DMS 273 (cell line): ENCODE measurements at regions not wholly inside any gene's neighbourhood (a gene's known extent, or its start where the extent isn't known, plus 50 kb on each side); places are given as distances from the start of the nearest gene placed in this dataset.
"Not testable (repeated sequence)": the region's sequence is repeated elsewhere in the genome, so short reads cannot be mapped to it uniquely, and the experiment has no call there.

Experiments used
- DNase-seq: peaks from one replicate; lab custom pipeline; 2025; ENCODE audit not compliant: unreplicated experiment; lab: John Stamatoyannopoulos, UW

GRCh38 chr17:63075969-63076368 is 109.9 kb downstream of the TANC2 start:
- DNase-seq, result no peak

- no peak for DNase-seq
Observed at GRCh38 chr17:63078707-63079106, 112.7 kb downstream of the TANC2 start.

DNA sequence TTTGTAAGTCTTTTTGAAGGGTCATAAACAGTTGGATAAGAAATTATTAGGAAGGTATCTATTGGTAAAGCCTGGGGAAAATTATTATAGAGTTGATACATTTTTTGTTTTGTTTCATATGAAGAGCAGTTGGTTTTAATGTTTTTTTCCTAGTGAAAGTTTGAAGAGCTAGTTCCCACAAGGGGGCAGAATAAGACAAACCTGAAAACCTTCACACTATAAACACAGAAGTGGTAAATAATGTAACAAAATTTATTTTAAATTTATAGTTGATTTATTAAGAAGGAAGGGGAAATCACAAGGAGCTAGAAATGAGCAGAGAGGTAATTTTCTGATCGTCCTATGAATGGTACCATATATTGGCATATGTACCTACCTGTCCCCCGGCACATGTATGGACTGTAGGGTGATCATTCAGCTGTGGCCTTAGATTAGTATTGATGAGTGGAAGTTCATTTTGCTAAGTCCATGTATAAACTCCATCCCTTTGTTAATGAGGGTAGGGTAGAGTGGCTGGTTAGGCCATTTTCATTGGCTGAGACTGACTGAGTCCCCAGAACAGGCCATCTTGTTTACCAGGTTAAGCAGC is 116.3 kb downstream of the TANC2 start:
- DNase-seq, result peak; percentile 36

DNA sequence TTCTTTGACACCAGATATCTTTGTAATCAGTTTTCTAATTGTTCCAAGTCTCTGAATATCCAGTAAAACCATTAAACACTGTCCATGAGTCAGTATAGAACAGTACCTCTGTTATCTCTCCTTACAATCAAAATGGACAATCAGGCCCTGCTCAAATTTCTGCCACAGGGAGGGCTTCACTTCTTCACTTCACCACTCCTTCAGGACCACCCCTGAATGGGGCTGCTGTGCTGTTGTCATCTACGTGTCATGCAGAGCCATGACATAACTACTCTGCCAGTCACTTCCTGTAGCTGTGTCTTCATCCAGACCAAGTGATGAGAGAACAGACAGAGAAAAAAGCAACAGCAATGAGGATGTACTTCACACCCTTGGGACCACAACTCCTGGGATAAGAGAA is 116.9 kb downstream of the TANC2 start:
- DNase-seq, result no peak

DNA sequence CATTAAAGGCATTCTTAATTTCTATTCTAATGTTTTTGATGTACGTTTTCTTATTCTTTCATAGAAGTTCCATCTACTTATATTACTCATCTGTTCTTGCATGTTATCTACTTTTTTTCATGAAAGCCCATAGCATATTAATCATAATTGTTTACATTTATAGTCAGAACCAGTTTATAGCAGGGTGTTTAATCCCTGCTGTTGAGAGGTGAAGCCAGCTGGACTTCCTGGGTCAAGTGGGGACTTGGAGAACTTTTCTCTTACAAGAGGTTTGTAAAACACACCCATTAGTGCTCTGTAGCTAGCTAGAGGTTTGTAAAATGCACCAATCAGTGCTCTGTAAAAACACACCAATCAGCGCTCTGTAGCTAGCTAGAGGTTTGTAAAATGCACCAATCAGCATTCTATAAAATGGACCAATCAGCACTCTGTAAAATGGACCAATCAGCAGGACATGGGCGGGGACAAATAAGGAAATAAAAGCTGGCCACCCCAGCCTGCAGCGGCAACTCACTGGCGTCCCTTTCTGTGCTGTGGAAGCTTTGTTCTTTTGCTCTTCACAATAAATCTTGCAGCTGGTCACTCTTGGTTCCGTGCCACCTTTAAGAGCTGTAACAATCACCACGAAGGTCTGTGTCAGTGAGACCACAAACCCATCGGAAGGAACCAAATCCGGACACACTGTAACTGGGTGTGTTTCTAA is 120.6 kb downstream of the TANC2 start:
- DNase-seq, result no peak

DNA sequence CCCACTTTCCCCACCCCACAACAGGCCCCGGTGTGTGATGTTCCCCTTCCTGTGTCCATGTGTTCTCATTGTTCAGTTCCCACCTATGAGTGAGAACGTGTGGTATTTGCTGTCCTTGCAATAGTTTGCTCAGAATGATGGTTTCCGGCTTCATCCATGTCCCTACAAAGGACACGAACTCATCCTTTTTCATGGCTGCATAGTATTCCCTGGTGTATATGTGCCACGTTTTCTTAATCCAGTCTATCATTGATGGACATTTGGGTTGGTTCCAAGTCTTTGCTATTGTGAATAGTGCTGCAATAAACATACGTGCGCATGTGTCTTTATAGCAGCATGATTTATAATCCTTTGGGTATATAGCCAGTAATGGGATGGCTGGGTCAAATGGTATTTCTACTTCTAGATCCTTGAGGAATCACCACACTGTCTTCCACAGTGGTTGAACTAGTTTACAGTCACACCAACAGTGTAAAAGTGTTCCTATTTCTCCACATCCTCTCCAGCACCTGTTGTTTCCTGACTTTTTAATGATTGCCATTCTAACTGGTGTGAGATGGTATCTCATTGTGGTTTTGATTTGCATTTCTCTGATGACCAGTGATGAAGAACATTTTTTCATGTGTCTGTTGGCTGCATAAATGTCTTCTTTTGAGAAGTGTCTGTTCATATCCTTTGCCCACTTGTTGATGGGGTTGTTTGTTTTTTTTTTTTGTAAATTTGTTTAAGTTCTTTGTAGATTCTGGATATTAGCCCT is 124.5 kb downstream of the TANC2 start:
- not testable (repeated sequence) for DNase-seq

GRCh38 chr17:63091909-63092308 is 125.9 kb downstream of the TANC2 start:
- DNase-seq, result not testable (repeated sequence)

DNA sequence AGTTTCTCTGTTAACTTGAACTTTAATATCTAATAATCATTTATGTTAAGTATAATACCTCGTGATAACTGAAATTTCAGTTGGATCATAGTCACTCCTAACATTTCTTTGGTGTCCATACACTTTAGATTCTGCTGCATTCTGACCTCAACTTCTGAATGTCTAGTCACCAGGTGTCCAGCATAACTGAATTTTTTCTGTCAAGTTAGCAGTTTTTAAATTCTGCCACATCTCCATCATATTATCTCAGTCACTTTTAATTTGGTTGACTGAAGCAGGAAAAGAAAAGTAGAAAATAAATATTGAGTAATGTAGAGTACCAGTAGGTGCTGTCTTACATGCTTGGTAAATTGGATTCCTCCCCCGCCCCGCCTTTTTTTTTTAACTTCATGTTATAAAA is 128.6 kb downstream of the TANC2 start:
- DNase-seq, result no peak

DNA sequence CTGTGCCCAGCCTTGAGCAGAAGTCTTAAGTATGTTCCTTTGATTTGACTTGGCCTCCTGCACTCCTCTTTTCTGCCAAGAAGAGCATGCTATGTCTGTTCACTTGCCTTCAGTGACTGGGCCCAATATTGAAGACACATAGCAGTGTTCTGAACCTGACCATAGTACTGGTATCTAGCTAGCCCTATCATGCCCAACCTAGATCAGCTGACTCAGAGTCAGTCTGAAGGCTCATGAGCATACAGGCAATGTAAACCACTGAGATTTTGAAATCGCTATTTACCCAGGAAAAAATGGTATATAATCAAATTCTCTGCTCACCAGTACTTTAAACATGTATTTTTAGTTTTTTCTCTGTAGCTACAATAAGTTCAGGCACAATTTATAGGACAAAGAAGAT is 129.4 kb downstream of the TANC2 start:
- no peak for DNase-seq

DNA sequence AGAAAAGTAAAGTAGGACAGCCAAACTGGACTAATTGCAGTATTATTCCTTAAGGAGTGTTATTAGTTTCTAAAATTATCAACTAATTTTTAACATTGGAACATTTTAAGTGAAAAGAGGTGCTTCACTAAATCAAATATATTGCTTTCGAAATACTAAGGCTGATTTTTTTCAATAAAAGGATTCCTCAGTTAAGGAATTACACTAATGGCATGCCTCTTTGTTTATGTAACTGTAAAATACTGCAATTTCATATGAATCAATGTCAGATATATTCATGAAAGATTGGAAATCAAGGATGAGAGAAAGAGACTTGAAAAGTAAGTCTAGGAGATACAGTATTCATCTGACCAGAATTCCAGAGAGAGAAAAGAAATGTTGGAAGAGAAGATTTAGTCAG is 129.8 kb downstream of the TANC2 start:
- DNase-seq, result no peak

DNA sequence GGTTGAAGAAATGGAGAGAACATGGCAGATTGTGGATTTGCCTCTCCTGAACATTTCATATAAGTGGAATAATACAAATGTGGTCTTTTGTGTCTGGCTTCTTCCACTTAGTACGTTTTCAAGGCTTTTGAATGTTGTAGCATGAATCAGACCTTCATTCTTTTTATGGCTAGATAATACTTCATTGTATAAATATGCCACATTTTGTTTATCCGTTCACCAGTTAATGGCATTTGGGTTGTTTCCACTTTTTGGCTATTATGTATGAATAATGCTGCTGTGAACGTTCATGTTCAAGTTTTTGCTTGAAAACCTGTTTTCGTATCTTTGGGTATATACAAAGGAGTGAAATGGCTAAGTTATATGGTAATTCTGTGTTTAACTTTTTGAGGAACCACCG is 130.4 kb downstream of the TANC2 start:
- DNase-seq, result no peak

DNA sequence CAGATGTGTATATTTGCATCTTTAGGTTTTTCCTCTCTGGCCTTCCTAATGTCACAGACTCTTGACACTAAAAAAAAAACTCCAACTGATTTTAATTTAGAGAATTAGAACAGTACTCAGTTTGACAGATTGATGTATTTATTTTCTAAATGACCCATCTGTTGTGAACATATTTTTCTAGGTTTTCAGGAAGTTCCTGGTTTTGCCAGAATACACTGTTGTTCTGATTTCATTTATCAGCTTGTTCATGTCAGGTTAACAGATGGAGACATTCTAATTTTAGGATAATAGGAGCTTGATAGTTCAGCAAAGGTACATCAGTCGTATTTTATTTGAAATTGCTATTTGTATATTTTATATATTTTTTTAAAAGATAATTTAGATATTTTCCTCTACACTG is 133.4 kb downstream of the TANC2 start:
- peak; percentile 31 for DNase-seq

- no peak for DNase-seq
Observed at GRCh38 chr17:63102034-63102433, 136.0 kb downstream of the TANC2 start.

DNA sequence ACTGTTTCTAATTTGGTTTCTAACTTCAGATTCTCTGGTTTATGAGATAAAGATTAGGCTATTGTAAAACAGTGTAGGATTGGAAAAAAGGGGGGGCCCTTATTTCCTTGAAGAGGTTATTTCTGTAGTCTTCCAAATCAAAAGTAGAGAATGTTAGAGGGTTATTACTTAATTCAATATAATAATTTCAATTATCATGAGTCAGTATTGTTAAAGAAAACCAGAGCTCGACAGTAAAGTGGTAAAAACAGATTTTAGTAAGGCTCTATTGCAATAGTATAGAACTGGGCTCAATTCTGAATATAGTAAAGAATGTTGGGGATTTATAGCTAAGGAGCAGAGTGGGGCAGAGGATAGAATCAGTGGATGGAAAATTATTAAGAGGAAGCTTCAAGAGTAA is 140.0 kb downstream of the TANC2 start:
- no peak for DNase-seq

- DNase-seq, result no peak
Observed at GRCh38 chr17:63109661-63110060, 143.6 kb downstream of the TANC2 start.

DNA sequence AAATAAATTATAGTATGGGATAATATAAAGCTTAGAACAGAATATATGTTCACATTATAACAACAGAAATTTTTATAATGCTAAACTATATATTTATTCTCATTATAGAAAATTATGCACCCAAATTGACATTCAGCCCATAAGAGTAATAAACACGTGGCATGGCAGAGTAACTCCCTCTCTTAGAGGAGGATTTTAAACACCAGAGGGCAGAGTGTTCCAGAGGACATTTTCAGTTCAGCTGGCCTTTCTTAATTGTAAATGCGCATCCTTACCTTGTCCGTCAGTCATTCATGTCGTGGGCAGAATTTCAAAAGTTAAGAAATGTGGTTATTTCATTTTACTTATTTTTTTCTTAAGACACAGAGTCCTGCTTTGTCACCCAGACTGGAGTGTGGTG is 147.1 kb downstream of the TANC2 start:
- peak; percentile 7 for DNase-seq

- peak; percentile 45 for DNase-seq
Observed at GRCh38 chr17:63116228-63116627, 150.2 kb downstream of the TANC2 start.

GRCh38 chr17:63116967-63117830 is 151.2 kb downstream of the TANC2 start:
- DNase-seq, result peak; percentile 46

GRCh38 chr17:63120406-63120805 is 154.4 kb downstream of the TANC2 start:
- DNase-seq, result no peak

- no peak for DNase-seq
Observed at GRCh38 chr17:63124536-63124935, 158.5 kb downstream of the TANC2 start.

GRCh38 chr17:63124958-63125357 is 158.9 kb downstream of the TANC2 start:
- no peak for DNase-seq
